ENCODE measurements at regions not wholly inside any gene's neighbourhood (a gene's known extent, or its start where the extent isn't known, plus 50 kb on each side); places are given as distances from the start of the nearest gene placed in this dataset.

DNA sequence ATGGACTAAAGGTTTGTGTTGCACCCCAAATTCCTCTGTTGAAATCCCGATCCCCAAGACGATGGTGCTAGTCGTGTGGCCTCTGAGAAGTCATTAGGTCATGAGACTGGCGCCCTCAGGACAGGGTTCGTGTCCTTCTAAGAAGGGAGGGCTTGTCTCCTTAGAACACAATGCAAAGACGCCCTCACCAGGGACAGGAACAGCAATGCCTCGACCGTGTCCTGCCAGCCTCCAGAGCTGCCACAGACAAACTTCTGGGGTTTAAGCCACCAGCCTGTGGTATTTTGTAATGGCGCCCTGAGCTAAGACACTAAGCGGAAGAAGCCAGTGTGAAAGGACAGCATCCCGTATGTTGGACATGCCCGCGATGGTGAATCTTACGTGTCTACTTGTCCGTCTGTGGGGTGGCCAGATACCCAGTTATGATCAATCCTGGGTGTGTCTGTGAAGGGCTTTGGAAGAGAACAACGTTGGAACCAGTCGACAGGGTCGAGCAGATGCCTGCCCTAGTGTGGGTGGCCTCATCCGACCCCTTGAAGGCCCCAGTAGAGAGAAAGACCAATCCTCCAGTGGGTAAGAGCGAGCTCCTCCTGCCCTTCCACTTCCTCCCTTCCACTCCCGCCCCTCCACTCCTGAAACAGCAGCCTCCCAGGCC lies 279.2 kb upstream of the IRX2 start:
- Histone ChIP-seq H3K4me1 (no peaks in the 10 kb centered on the region), H3K4me3 (no peak overlapping the region), H3K27me3 (no peaks in the 10 kb centered on the region), H3K9me3 (peaks cover 0 to 10% (median 0%) of the 10 kb centered on the region in 4 donors), H3K27ac (no peak overlapping the region), H3K36me3 (no peaks in the 10 kb centered on the region)
- no peak for TF ChIP-seq POLR2A (IDR thresholded peaks at IDR 0.05)
- no peak for TF ChIP-seq EP300 (IDR thresholded peaks at IDR 0.05)
- TF ChIP-seq, protein P1, sequence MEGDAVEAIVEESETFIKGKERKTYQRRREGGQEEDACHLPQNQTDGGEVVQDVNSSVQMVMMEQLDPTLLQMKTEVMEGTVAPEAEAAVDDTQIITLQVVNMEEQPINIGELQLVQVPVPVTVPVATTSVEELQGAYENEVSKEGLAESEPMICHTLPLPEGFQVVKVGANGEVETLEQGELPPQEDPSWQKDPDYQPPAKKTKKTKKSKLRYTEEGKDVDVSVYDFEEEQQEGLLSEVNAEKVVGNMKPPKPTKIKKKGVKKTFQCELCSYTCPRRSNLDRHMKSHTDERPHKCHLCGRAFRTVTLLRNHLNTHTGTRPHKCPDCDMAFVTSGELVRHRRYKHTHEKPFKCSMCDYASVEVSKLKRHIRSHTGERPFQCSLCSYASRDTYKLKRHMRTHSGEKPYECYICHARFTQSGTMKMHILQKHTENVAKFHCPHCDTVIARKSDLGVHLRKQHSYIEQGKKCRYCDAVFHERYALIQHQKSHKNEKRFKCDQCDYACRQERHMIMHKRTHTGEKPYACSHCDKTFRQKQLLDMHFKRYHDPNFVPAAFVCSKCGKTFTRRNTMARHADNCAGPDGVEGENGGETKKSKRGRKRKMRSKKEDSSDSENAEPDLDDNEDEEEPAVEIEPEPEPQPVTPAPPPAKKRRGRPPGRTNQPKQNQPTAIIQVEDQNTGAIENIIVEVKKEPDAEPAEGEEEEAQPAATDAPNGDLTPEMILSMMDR (IDR thresholded peaks at IDR 0.05): no peak
- TF ChIP-seq POLR2AphosphoS5 (IDR thresholded peaks at IDR 0.05): no peak
- ATAC-seq (ENCODE audit: low FRiP score in 2 of 2) (no peak), DNase-seq (no peak)
- WGBS, 2 donors: 89 to 90% methylated on average over 17 to 21 of the region's 21 CpGs

DNA sequence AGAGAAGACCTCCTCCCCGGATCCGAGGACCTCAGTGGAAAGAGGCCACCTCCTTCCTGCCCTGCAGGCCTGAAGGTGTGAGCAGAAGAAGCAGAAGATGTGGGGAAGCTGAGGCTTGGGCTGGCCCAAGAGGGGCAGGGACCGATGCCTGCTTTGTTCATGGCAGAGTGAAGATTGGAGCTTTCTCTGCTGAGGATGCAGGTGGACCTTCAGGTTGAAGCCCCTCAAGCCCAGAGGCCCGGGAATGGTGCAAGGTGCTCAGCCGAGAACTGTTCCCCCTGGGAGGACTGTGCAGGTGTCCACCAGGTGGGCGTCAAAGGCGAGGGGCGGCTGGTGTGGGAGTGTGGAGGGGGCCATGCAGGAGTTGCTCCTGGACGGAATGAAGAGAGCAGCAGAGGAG lies 277.9 kb upstream of the IRX2 start:
- no peaks in the 10 kb centered on the region for H3K4me1 ChIP-seq
- no peak overlapping the region for H3K4me3 ChIP-seq
- ATAC-seq (ENCODE audit: low FRiP score in 2 of 2): no peak
- H3K27ac ChIP-seq: no peak overlapping the region
- TF ChIP-seq EP300 (IDR thresholded peaks at IDR 0.05): no peak
- TF ChIP-seq, protein P1 (IDR thresholded peaks at IDR 0.05): no peak
- TF ChIP-seq POLR2AphosphoS5 (IDR thresholded peaks at IDR 0.05): no peak
- no peak for TF ChIP-seq POLR2A (IDR thresholded peaks at IDR 0.05)
- 91 to 95% methylated on average over 8 to 9 of the region's 9 CpGs for WGBS, 2 donors
- DNase-seq: no peak
- no peaks in the 10 kb centered on the region for H3K27me3 ChIP-seq
- peaks cover 0 to 10% (median 0%) of the 10 kb centered on the region in 4 donors for H3K9me3 ChIP-seq
- no peaks in the 10 kb centered on the region for H3K36me3 ChIP-seq

DNA sequence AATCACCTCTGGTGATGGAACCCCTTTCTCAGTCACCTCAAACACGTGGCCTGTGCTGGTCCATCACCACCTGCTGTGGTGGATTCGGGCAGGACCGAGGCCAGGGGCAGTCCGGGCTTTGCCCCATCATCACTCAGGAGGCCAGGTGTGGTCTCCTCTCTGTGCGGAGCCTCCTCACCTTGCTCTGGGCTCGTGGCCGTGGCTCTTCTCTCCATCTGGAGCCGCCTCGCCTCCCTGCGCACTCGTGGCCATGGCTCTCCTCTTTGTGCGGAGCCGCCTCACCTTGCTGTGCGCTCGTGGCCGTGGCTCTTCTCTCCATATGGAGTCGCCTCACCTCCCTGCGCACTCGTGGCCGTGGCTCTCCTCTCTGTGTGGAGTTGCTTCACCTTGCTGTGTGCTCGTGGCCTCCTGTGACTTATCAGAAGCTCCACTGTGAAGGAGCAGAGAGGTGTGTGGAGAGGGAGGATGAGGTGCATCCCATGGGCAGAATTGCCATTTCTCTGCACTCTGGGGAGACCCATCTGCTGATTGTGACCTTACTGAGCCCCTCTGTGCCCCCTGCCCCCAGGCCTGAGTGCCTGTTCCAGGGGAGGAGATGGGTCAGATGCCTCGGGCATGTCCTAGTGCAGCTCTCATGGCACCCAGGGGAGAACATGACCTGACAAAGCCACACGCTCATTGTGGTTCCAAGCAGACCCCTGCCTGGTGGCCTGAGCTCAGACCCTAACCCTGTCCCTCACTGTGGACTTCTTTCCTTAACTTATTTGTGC lies 276.6 kb upstream of the IRX2 start:
- TF ChIP-seq POLR2AphosphoS5 (IDR thresholded peaks at IDR 0.05) (no peak), EP300 (IDR thresholded peaks at IDR 0.05) (no peak), POLR2A (IDR thresholded peaks at IDR 0.05) (no peak)
- TF ChIP-seq, protein P1 (IDR thresholded peaks at IDR 0.05): no peak
- H3K36me3 ChIP-seq: no peaks in the 10 kb centered on the region
- H3K27ac ChIP-seq: no peak overlapping the region
- 81 to 85% methylated on average over 21 to 22 of the region's 23 CpGs for WGBS, 2 donors
- peak; percentile 9 to 37 for DNase-seq
- H3K9me3 ChIP-seq: peaks cover 0 to 10% (median 0%) of the 10 kb centered on the region in 4 donors
- no peaks in the 10 kb centered on the region for H3K27me3 ChIP-seq
- no peak for ATAC-seq (ENCODE audit: low FRiP score in 2 of 2)
- H3K4me1 ChIP-seq: no peaks in the 10 kb centered on the region
- no peak overlapping the region for H3K4me3 ChIP-seq

DNA sequence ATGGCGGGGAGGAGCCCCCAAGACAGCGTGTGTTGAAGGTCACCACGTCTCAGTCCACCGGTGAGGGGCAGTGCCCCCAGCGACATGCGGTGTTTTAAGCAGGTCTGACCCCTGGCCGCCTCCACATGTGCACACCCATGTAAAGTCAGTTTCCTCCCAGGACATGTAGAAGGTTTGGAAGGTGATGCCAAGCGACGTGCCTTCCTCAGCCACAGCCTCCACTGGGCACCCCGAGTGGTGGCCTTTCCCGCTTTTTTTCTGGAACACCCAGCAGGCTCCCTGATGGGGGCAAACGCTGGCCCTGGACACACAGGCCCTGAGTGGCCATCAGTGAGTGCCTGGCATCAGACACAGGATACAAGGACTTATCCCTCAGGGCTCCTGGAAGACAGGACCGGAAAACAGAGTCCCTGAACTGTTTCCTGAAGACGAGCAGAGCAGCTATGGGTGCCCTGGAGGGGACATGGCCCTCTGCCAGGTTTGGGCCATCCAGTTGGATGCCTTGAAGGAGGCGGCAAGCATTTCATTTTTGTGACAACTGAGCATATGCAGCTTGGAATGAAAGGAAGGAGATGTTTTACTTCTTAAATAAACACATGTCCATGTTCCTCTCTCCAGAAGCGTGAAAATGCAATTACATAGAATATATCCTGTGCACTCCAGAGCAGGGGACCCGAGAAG lies 275.8 kb upstream of the IRX2 start:
- Histone ChIP-seq H3K9me3 (peaks cover 0 to 10% (median 0%) of the 10 kb centered on the region in 4 donors), H3K27me3 (no peaks in the 10 kb centered on the region), H3K27ac (no peak overlapping the region), H3K4me3 (no peak overlapping the region), H3K36me3 (no peaks in the 10 kb centered on the region), H3K4me1 (no peaks in the 10 kb centered on the region)
- 80 to 86% methylated on average over 16 of the region's 17 CpGs for WGBS, 2 donors
- ATAC-seq (ENCODE audit: low FRiP score in 2 of 2) (no peak), DNase-seq (no peak)
- TF ChIP-seq, protein P1 (IDR thresholded peaks at IDR 0.05): no peak
- no peak for TF ChIP-seq EP300 (IDR thresholded peaks at IDR 0.05)
- TF ChIP-seq POLR2AphosphoS5 (IDR thresholded peaks at IDR 0.05): no peak
- TF ChIP-seq POLR2A (IDR thresholded peaks at IDR 0.05): no peak
